ENCODE measurements at regions not wholly inside any gene's neighbourhood (a gene's known extent, or its start where the extent isn't known, plus 50 kb on each side); places are given as distances from the start of the nearest gene placed in this dataset.
"Not testable (repeated sequence)": the region's sequence is repeated elsewhere in the genome, so short reads cannot be mapped to it uniquely, and the experiment has no call there.

GRCh38 chr11:39462506-39462905 lies 1996.9 kb downstream of the LRRC4C start:
- DNase-seq (ENCODE audit: low spot score), result no peak

- DNase-seq (ENCODE audit: low spot score), result no peak
Observed at GRCh38 chr11:39461066-39461465, 1998.4 kb downstream of the LRRC4C start.

GRCh38 chr11:39459606-39460005 lies 1999.8 kb downstream of the LRRC4C start:
- DNase-seq (ENCODE audit: low spot score), result no peak

GRCh38 chr11:39458481-39458880 lies 2001.0 kb downstream of the LRRC4C start:
- DNase-seq (ENCODE audit: low spot score), result no peak

- DNase-seq (ENCODE audit: low spot score), result no peak
Observed at GRCh38 chr11:39443424-39444022, 2015.9 kb downstream of the LRRC4C start.

- no peak for DNase-seq (ENCODE audit: low spot score)
Observed at GRCh38 chr11:39442177-39442576, 2017.3 kb downstream of the LRRC4C start.

- DNase-seq (ENCODE audit: low spot score), result no peak
Observed at GRCh38 chr11:39435641-39436040, 2023.8 kb downstream of the LRRC4C start.

- DNase-seq (ENCODE audit: low spot score), result no peak
Observed at GRCh38 chr11:39434466-39434865, 2025.0 kb downstream of the LRRC4C start.

GRCh38 chr11:39432929-39433328 lies 2026.5 kb downstream of the LRRC4C start:
- DNase-seq (ENCODE audit: low spot score), result no peak

GRCh38 chr11:39425226-39425625 lies 2034.2 kb downstream of the LRRC4C start:
- DNase-seq (ENCODE audit: low spot score), result no peak

- no peak for DNase-seq (ENCODE audit: low spot score)
Observed at GRCh38 chr11:39412117-39412516, 2047.3 kb downstream of the LRRC4C start.

GRCh38 chr11:39385911-39386310 lies 2073.5 kb downstream of the LRRC4C start:
- no peak for DNase-seq (ENCODE audit: low spot score)

- DNase-seq (ENCODE audit: low spot score), result no peak
Observed at GRCh38 chr11:39374963-39375698, 2084.3 kb downstream of the LRRC4C start.

GRCh38 chr11:39367534-39367933 lies 2091.9 kb downstream of the LRRC4C start:
- DNase-seq (ENCODE audit: low spot score), result no peak

- DNase-seq (ENCODE audit: low spot score), result no peak
Observed at GRCh38 chr11:39365809-39366436, 2093.5 kb downstream of the LRRC4C start.

- DNase-seq (ENCODE audit: low spot score), result no peak
Observed at GRCh38 chr11:39363571-39363970, 2095.9 kb downstream of the LRRC4C start.

GRCh38 chr11:39361557-39361956 lies 2097.9 kb downstream of the LRRC4C start:
- DNase-seq (ENCODE audit: low spot score), result no peak

- no peak for DNase-seq (ENCODE audit: low spot score)
Observed at GRCh38 chr11:39345834-39346442, 2113.5 kb downstream of the LRRC4C start.

- DNase-seq (ENCODE audit: low spot score), result no peak
Observed at GRCh38 chr11:39341461-39341860, 2118.0 kb downstream of the LRRC4C start.

GRCh38 chr11:39333006-39333405 lies 2126.4 kb downstream of the LRRC4C start:
- not testable (repeated sequence) for DNase-seq (ENCODE audit: low spot score)

GRCh38 chr11:39327302-39327701 lies 2132.2 kb downstream of the LRRC4C start:
- DNase-seq (ENCODE audit: low spot score), result no peak

GRCh38 chr11:39311888-39312287 lies 2147.6 kb downstream of the LRRC4C start:
- DNase-seq (ENCODE audit: low spot score), result not testable (repeated sequence)

- DNase-seq (ENCODE audit: low spot score), result no peak
Observed at GRCh38 chr11:39304586-39304985, 2154.9 kb downstream of the LRRC4C start.
